GM23248 (cell line): ENCODE measurements at regions not wholly inside any gene's neighbourhood (a gene's known extent, or its start where the extent isn't known, plus 50 kb on each side); places are given as distances from the start of the nearest gene placed in this dataset.

Source experiments
- EZH2 ChIP-seq: fragments of 200-600 bp; sonication (generic); IDR thresholded peaks from 2 replicates; pipeline ENCODE4 v1.6.1; 2018; ENCODE audit warnings: antibody characterized with exemption, mild to moderate bottlenecking; ENCODE audit not compliant: insufficient read depth, poor library complexity, severe bottlenecking
- EZH2phosphoT487 ChIP-seq: fragments of 200-600 bp; sonication (generic); IDR thresholded peaks from 2 replicates; pipeline ENCODE4 v1.6.1; 2018; ENCODE audit warnings: antibody characterized with exemption, moderate library complexity, mild to moderate bottlenecking, low read depth; ENCODE audit not compliant: insufficient read depth

DNA sequence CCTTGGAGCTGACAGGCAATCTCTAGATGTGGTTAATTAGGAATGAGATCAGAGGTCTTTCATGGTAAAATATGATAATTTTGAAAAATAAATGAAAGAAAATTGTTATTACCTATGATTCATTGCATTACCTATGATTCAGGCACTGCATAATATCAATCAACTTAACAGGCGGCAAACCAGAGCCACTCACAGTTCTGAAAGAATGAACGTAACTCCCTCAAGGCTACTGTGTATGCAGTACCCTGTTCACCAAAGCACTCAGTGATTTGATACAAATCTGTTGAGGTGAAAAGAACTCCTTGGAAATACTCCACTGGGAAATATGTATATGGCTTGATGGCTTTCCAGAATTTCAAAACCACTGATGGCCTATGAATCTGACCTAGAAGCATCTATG, 398.9 kb downstream of the ACTL7B start:
- no peak for TF ChIP-seq EZH2phosphoT487
- TF ChIP-seq EZH2, result no peak
